ENCODE measurements at regions not wholly inside any gene's neighbourhood (a gene's known extent, or its start where the extent isn't known, plus 50 kb on each side); places are given as distances from the start of the nearest gene placed in this dataset.

- H3K4me1 ChIP-seq: no peaks in the 10 kb centered on the region
- no peaks in the 10 kb centered on the region for H3K36me3 ChIP-seq
- H3K9me3 ChIP-seq: no peaks in the 10 kb centered on the region
- no peak for DNase-seq
- H3K4me3 ChIP-seq: no peak overlapping the region
- no peak for TF ChIP-seq POLR2A (IDR thresholded peaks at IDR 0.05)
- TF ChIP-seq CTCF (IDR thresholded peaks at IDR 0.05): no peak
- peak overlapping the region in 1 of 4 donors; percentile 35 for H3K27ac ChIP-seq
- intact Hi-C loops (cut with DNase I): no loop called here
- H3K27me3 ChIP-seq: no peaks in the 10 kb centered on the region
- WGBS, 2 donors: 79 to 80% methylated on average over 3 of the region's 3 CpGs
Observed at GRCh38 chr2:196372276-196372809, 201.0 kb upstream of the STK17B start.

- no peak for DNase-seq
Observed at GRCh38 chr2:196372811-196373664, 201.7 kb upstream of the STK17B start.

GRCh38 chr2:196376984-196377877 lies 205.9 kb upstream of the STK17B start:
- no peaks in the 10 kb centered on the region for H3K36me3 ChIP-seq
- H3K4me1 ChIP-seq: peaks cover 0 to 5% (median 0%) of the 10 kb centered on the region in 3 donors
- intact Hi-C loops (cut with DNase I): no loop called here
- DNase-seq: no peak
- no peak for TF ChIP-seq POLR2A (IDR thresholded peaks at IDR 0.05)
- no peak for TF ChIP-seq CTCF (IDR thresholded peaks at IDR 0.05)
- no peaks in the 10 kb centered on the region for H3K9me3 ChIP-seq
- H3K27ac ChIP-seq: no peak overlapping the region
- no peak overlapping the region for H3K4me3 ChIP-seq
- 62 to 69% methylated on average over 8 of the region's 8 CpGs for WGBS, 2 donors
- no peaks in the 10 kb centered on the region for H3K27me3 ChIP-seq

More at GRCh38 chr2:196372811-196373664, 201.7 kb upstream of the STK17B start:
- TF ChIP-seq CTCF (IDR thresholded peaks at IDR 0.05) (no peak), POLR2A (IDR thresholded peaks at IDR 0.05) (no peak)
- no peaks in the 10 kb centered on the region for H3K9me3 ChIP-seq
- H3K36me3 ChIP-seq: no peaks in the 10 kb centered on the region
- intact Hi-C loops (cut with DNase I): no loop called here
- no peaks in the 10 kb centered on the region for H3K27me3 ChIP-seq
- H3K4me3 ChIP-seq: no peak overlapping the region
- no peaks in the 10 kb centered on the region for H3K4me1 ChIP-seq
- peak overlapping the region in 2 of 4 donors; percentile 13 to 35 for H3K27ac ChIP-seq
- 66 to 75% methylated on average over 6 of the region's 6 CpGs for WGBS, 2 donors

GRCh38 chr2:196379600-196379999 lies 208.2 kb upstream of the STK17B start:
- Histone ChIP-seq H3K27ac (no peak overlapping the region), H3K4me3 (no peak overlapping the region), H3K4me1 (peaks cover 0 to 5% (median 0%) of the 10 kb centered on the region in 3 donors), H3K36me3 (no peaks in the 10 kb centered on the region), H3K9me3 (no peaks in the 10 kb centered on the region), H3K27me3 (no peaks in the 10 kb centered on the region)
- TF ChIP-seq POLR2A (IDR thresholded peaks at IDR 0.05): no peak
- TF ChIP-seq CTCF (IDR thresholded peaks at IDR 0.05): no peak
- intact Hi-C loops (cut with DNase I): no loop called here
- 90 to 92% methylated on average over 2 to 3 of the region's 3 CpGs for WGBS, 2 donors
- no peak for DNase-seq
